ENCODE measurements at regions not wholly inside any gene's neighbourhood (a gene's known extent, or its start where the extent isn't known, plus 50 kb on each side); places are given as distances from the start of the nearest gene placed in this dataset.

DNA sequence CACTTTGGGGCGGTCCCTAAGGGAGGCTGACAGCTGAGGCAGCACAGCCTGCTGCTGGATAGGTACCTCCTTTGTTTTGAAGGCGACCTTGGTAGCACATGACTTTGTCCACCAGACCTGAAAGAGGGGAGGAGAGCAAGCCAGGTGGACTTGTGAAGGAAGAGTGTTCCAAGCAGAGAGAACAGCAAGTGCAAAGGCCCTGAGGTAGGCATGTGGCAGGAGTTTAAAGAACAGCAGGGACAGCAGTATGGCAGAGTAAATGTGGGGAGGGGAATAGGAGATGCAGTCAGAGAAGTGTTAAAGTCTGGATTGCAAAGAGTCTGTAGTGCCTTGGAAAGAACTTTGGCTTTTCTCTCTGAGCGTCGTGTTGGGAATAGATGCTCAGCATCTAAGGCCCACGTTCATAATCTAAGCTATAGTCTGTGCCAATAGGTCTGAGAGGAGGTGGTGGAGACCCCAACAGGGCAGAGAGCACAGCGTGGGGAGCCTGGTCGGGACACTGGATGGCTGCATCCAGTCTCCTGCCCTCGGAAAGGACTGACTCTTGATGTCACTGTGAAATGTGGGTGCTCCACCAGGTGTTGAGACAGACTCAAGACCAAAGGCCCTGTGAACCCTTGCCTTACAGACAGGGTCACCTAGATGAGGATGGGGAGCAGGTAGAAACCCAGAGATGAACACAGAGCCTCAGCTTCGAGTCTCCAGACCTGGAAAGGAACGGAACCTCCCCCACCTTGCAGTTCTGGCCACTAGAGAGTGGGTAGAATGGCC, 242.1 kb upstream of the PWP1 start:
- Histone ChIP-seq H3K27me3 (ENCODE audit: control insufficient read depth in 1 of 2, insufficient read depth in 2 of 2, low read length in 2 of 2) (no peaks in the 10 kb centered on the region), H3K4me3 (ENCODE audit: low read depth in 1 of 2, low read length in 2 of 2) (no peak overlapping the region), H3K4me1 (ENCODE audit: control insufficient read depth in 2 of 2, insufficient read depth in 2 of 2, low read length in 1 of 2) (no peaks in the 10 kb centered on the region), H3K36me3 (ENCODE audit: control insufficient read depth in 2 of 2, insufficient read depth in 2 of 2, low read length in 1 of 2) (no peaks in the 10 kb centered on the region), H3K9me3 (ENCODE audit: control insufficient read depth in 2 of 2, insufficient read depth in 1 of 2, low read depth in 1 of 2, low read length in 1 of 2) (no peaks in the 10 kb centered on the region), H3K27ac (ENCODE audit: low read depth in 2 of 2, low read length in 1 of 2) (no peak overlapping the region)
- 92% methylated on average over 10 of the region's 10 CpGs for WGBS, 2 donors

DNA sequence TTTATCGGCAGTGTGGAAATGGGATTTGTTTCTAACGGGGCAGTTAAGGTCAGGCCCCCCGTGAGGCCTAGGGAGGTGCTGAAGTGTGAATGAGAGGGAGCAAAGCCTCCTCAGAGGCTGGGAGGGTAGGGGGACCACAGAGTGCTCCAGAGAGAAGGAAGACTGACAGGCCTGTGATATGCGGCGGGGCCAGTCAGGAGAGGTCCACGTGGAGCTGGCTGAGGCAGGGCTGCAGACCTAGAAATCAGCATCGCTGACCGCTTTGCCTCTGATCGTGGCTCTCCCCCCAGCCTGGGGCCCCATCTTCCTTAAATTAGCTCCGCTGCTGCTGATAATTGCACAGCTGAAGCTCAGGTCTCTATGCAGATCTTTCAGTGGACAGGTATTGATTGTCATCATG, 240.8 kb upstream of the PWP1 start:
- H3K27ac ChIP-seq (ENCODE audit: low read depth in 2 of 2, low read length in 1 of 2): no peak overlapping the region
- H3K36me3 ChIP-seq (ENCODE audit: control insufficient read depth in 2 of 2, insufficient read depth in 2 of 2, low read length in 1 of 2): no peaks in the 10 kb centered on the region
- no peaks in the 10 kb centered on the region for H3K27me3 ChIP-seq (ENCODE audit: control insufficient read depth in 1 of 2, insufficient read depth in 2 of 2, low read length in 2 of 2)
- H3K9me3 ChIP-seq (ENCODE audit: control insufficient read depth in 2 of 2, insufficient read depth in 1 of 2, low read depth in 1 of 2, low read length in 1 of 2): no peaks in the 10 kb centered on the region
- H3K4me1 ChIP-seq (ENCODE audit: control insufficient read depth in 2 of 2, insufficient read depth in 2 of 2, low read length in 1 of 2): no peaks in the 10 kb centered on the region
- WGBS, 2 donors: 88% methylated on average over 10 of the region's 10 CpGs
- H3K4me3 ChIP-seq (ENCODE audit: low read depth in 1 of 2, low read length in 2 of 2): no peak overlapping the region

DNA sequence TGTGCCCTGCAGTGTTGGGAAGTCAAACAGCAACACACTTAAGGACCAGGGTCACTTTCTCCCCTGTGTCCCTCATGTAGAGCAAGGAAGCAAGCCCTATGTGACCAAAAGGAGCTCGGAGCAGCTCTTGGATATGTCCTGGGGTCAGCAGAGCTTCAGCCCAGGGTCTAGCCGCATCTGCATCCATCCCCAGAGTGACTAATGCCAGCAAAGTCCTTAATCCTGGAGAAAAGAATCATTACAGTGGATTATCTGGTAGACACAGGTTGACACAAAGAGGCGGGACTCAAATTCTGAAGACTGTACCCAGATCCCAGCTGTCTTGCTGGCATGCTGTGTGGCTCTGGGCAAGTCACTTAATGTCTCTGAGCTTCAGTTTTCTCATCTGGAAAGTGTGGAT, 239.1 kb upstream of the PWP1 start:
- H3K9me3 ChIP-seq (ENCODE audit: control insufficient read depth in 2 of 2, insufficient read depth in 1 of 2, low read depth in 1 of 2, low read length in 1 of 2): no peaks in the 10 kb centered on the region
- no peak overlapping the region for H3K27ac ChIP-seq (ENCODE audit: low read depth in 2 of 2, low read length in 1 of 2)
- H3K36me3 ChIP-seq (ENCODE audit: control insufficient read depth in 2 of 2, insufficient read depth in 2 of 2, low read length in 1 of 2): no peaks in the 10 kb centered on the region
- no peak overlapping the region for H3K4me3 ChIP-seq (ENCODE audit: low read depth in 1 of 2, low read length in 2 of 2)
- peaks cover 0 to 4% of the 10 kb centered on the region in 2 donors for H3K4me1 ChIP-seq (ENCODE audit: control insufficient read depth in 2 of 2, insufficient read depth in 2 of 2, low read length in 1 of 2)
- no peaks in the 10 kb centered on the region for H3K27me3 ChIP-seq (ENCODE audit: control insufficient read depth in 1 of 2, insufficient read depth in 2 of 2, low read length in 2 of 2)
- WGBS, 2 donors: 82 to 83% methylated on average over 3 of the region's 3 CpGs

DNA sequence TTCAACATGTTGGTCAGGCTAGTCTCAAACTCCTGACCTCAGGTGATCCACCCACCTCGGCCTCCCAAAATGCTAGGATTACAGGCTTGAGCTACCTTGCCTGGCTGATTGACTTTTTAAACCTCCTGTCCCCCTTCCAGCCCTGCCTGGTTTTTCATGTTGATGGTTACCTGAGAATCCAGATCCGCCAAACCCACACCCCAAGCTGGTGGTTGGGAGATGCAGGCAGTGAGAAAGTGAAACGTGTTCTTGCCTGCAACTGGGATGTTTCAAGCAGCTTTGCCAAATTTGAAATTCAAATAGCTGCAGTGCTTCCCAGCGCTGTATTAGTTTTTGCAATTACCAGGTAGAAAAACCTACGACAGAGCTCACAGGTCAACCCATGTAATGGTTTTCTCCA, 238.3 kb upstream of the PWP1 start:
- Histone ChIP-seq H3K27ac (ENCODE audit: low read depth in 2 of 2, low read length in 1 of 2) (peak overlapping the region in 1 of 2 donors; percentile 40), H3K4me3 (ENCODE audit: low read depth in 1 of 2, low read length in 2 of 2) (no peak overlapping the region), H3K9me3 (ENCODE audit: control insufficient read depth in 2 of 2, insufficient read depth in 1 of 2, low read depth in 1 of 2, low read length in 1 of 2) (no peaks in the 10 kb centered on the region), H3K4me1 (ENCODE audit: control insufficient read depth in 2 of 2, insufficient read depth in 2 of 2, low read length in 1 of 2) (peaks cover 0 to 4% of the 10 kb centered on the region in 2 donors), H3K27me3 (ENCODE audit: control insufficient read depth in 1 of 2, insufficient read depth in 2 of 2, low read length in 2 of 2) (no peaks in the 10 kb centered on the region), H3K36me3 (ENCODE audit: control insufficient read depth in 2 of 2, insufficient read depth in 2 of 2, low read length in 1 of 2) (no peaks in the 10 kb centered on the region)
- WGBS, 2 donors: 52 to 66% methylated on average over 5 of the region's 5 CpGs

DNA sequence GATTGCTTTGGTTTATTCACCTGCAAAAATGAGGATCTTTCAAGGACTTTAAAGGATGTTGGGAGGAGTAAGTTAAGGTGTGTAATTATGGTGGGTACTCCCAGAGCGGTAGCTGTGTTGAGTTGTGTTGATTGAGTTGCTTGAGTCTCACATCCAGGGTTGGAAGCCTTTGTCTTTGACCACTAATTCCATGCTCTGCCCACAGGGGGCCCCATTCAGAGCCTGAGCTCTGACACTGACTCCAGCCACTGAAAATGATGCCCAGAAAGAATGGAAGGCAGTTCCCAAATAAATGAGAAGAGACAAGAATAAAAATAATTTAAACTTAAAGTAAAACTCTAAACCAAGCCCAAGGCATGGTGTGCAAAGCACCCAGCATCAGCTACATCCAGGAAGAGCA, 237.4 kb upstream of the PWP1 start:
- Histone ChIP-seq H3K36me3 (ENCODE audit: control insufficient read depth in 2 of 2, insufficient read depth in 2 of 2, low read length in 1 of 2) (no peaks in the 10 kb centered on the region), H3K4me3 (ENCODE audit: low read depth in 1 of 2, low read length in 2 of 2) (no peak overlapping the region), H3K27me3 (ENCODE audit: control insufficient read depth in 1 of 2, insufficient read depth in 2 of 2, low read length in 2 of 2) (no peaks in the 10 kb centered on the region), H3K9me3 (ENCODE audit: control insufficient read depth in 2 of 2, insufficient read depth in 1 of 2, low read depth in 1 of 2, low read length in 1 of 2) (no peaks in the 10 kb centered on the region), H3K27ac (ENCODE audit: low read depth in 2 of 2, low read length in 1 of 2) (no peak overlapping the region), H3K4me1 (ENCODE audit: control insufficient read depth in 2 of 2, insufficient read depth in 2 of 2, low read length in 1 of 2) (peaks cover 0 to 4% of the 10 kb centered on the region in 2 donors)
- WGBS, 2 donors: 79 to 81% methylated on average over 1 of the region's 1 CpG

DNA sequence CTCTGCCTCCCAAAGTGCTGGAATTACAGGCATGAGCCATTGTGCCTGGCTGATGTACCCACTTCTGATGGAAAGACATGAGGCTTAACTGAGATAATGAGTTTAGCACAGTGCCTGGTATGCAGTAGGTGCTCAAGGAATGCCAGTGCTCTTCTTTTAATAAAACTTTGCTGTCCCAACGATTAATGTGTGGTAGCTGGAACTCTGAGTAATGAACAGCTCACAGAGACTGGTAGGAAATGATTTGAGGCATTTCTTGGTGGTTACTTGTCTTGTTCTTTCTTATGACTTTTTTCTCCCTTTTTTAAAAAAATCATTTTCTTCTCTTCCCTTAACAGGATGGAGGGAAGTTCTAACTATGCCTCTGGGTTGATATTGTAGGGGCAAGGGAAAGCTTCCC, 235.7 kb upstream of the PWP1 start:
- no peak overlapping the region for H3K4me3 ChIP-seq (ENCODE audit: low read depth in 1 of 2, low read length in 2 of 2)
- H3K4me1 ChIP-seq (ENCODE audit: control insufficient read depth in 2 of 2, insufficient read depth in 2 of 2, low read length in 1 of 2): peaks cover 0 to 4% of the 10 kb centered on the region in 2 donors
- H3K9me3 ChIP-seq (ENCODE audit: control insufficient read depth in 2 of 2, insufficient read depth in 1 of 2, low read depth in 1 of 2, low read length in 1 of 2): no peaks in the 10 kb centered on the region
- 53 to 59% methylated on average over 1 of the region's 1 CpG for WGBS, 2 donors
- H3K27me3 ChIP-seq (ENCODE audit: control insufficient read depth in 1 of 2, insufficient read depth in 2 of 2, low read length in 2 of 2): no peaks in the 10 kb centered on the region
- H3K36me3 ChIP-seq (ENCODE audit: control insufficient read depth in 2 of 2, insufficient read depth in 2 of 2, low read length in 1 of 2): no peaks in the 10 kb centered on the region
- H3K27ac ChIP-seq (ENCODE audit: low read depth in 2 of 2, low read length in 1 of 2): no peak overlapping the region

DNA sequence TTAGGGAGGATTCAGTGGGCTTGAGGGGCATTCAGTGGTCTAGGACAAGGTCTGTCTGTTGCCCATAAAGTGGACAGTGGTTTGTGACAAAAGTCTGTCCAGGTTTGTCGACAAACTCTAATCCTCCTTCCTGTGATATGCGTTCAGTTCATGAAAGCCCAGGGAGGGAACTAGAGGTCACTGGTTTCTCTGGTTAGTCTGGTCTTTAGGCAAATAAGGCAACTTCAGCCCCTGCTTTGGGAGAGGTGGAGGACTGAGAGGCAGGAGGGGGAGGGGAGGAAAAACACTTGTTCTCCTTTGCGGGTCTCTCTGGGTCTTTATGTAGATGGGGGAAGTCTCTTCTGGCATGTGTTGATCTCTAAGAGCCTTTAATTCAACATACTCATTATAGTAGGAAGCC, 235.1 kb upstream of the PWP1 start:
- WGBS, 2 donors: 42 to 45% methylated on average over 3 of the region's 3 CpGs
- Histone ChIP-seq H3K4me3 (ENCODE audit: low read depth in 1 of 2, low read length in 2 of 2) (no peak overlapping the region), H3K27ac (ENCODE audit: low read depth in 2 of 2, low read length in 1 of 2) (no peak overlapping the region), H3K9me3 (ENCODE audit: control insufficient read depth in 2 of 2, insufficient read depth in 1 of 2, low read depth in 1 of 2, low read length in 1 of 2) (no peaks in the 10 kb centered on the region), H3K36me3 (ENCODE audit: control insufficient read depth in 2 of 2, insufficient read depth in 2 of 2, low read length in 1 of 2) (no peaks in the 10 kb centered on the region), H3K27me3 (ENCODE audit: control insufficient read depth in 1 of 2, insufficient read depth in 2 of 2, low read length in 2 of 2) (no peaks in the 10 kb centered on the region), H3K4me1 (ENCODE audit: control insufficient read depth in 2 of 2, insufficient read depth in 2 of 2, low read length in 1 of 2) (peaks cover 0 to 4% of the 10 kb centered on the region in 2 donors)

DNA sequence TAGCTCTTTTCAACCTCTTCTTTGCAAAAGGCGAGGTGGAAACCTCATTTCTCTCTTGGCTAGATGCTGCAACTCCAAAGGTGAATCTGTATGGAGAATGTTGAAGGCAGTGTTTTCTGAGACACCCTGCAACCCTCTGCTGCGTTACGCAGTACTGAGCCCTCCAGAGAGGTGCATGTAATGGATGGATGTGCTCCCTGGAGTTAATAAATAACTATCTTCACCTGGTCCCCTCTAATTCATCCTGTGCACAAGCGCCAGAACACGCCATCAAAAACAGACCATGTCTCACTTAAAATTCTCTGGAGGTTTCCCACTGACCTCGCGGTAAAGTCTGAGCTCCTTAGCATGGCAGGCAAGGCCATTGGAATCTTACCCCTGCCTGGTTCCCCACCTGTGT, 234.4 kb upstream of the PWP1 start:
- H3K36me3 ChIP-seq (ENCODE audit: control insufficient read depth in 2 of 2, insufficient read depth in 2 of 2, low read length in 1 of 2): no peaks in the 10 kb centered on the region
- peaks cover 0 to 4% of the 10 kb centered on the region in 2 donors for H3K4me1 ChIP-seq (ENCODE audit: control insufficient read depth in 2 of 2, insufficient read depth in 2 of 2, low read length in 1 of 2)
- no peaks in the 10 kb centered on the region for H3K9me3 ChIP-seq (ENCODE audit: control insufficient read depth in 2 of 2, insufficient read depth in 1 of 2, low read depth in 1 of 2, low read length in 1 of 2)
- 68 to 90% methylated on average over 7 of the region's 7 CpGs for WGBS, 2 donors
- H3K4me3 ChIP-seq (ENCODE audit: low read depth in 1 of 2, low read length in 2 of 2): no peak overlapping the region
- no peak overlapping the region for H3K27ac ChIP-seq (ENCODE audit: low read depth in 2 of 2, low read length in 1 of 2)
- no peaks in the 10 kb centered on the region for H3K27me3 ChIP-seq (ENCODE audit: control insufficient read depth in 1 of 2, insufficient read depth in 2 of 2, low read length in 2 of 2)

DNA sequence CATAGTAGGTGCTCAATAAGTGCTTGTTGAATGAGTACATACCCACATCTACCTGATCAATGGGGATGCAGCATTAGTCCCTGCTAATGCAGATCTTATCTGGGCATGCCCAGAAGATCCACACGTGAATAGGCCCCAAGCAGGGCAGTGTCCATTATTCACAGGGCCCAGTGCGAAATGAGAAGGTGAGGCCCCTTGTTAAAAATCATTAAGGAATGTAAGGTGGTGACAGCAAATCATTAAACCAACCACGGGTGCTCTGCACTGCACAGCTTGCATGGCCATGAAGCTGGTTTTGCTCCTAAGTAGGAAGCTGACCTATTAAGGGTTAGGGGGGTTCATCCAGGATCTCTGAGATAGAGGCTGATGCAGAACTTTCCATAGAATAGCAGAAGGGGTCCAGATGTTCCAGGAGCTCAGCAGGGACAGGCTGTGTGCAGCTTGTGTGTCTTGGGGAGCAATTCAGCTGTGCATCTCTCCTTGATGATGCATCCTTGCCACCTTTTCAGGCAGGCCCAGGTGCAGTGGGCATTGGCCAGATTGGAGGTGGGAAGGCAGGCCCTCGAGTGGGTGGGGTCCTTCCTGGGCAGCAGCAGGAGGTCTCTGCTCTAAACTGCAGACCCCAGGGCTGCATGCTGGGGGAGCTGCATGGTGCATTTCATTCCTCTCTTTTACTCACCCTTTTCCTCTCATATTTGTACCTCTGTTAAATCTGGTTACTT, 231.3 kb upstream of the PWP1 start:
- H3K4me3 ChIP-seq (ENCODE audit: low read depth in 1 of 2, low read length in 2 of 2): no peak overlapping the region
- no peaks in the 10 kb centered on the region for H3K27me3 ChIP-seq (ENCODE audit: control insufficient read depth in 1 of 2, insufficient read depth in 2 of 2, low read length in 2 of 2)
- H3K4me1 ChIP-seq (ENCODE audit: control insufficient read depth in 2 of 2, insufficient read depth in 2 of 2, low read length in 1 of 2): peaks cover 0 to 4% of the 10 kb centered on the region in 2 donors
- H3K36me3 ChIP-seq (ENCODE audit: control insufficient read depth in 2 of 2, insufficient read depth in 2 of 2, low read length in 1 of 2): no peaks in the 10 kb centered on the region
- no peak overlapping the region for H3K27ac ChIP-seq (ENCODE audit: low read depth in 2 of 2, low read length in 1 of 2)
- no peaks in the 10 kb centered on the region for H3K9me3 ChIP-seq (ENCODE audit: control insufficient read depth in 2 of 2, insufficient read depth in 1 of 2, low read depth in 1 of 2, low read length in 1 of 2)
- WGBS, 2 donors: 65 to 75% methylated on average over 4 of the region's 4 CpGs
